ENCODE measurements at regions not wholly inside any gene's neighbourhood (a gene's known extent, or its start where the extent isn't known, plus 50 kb on each side); places are given as distances from the start of the nearest gene placed in this dataset.

- TF ChIP-seq RAD21 (IDR thresholded peaks at IDR 0.05) (no peak), YY1 (IDR thresholded peaks at IDR 0.05) (no peak), REST (IDR thresholded peaks at IDR 0.05) (no peak), CTCF (IDR thresholded peaks at IDR 0.05; ENCODE audit: low read depth, low read length, missing input control) (no peak), SP1 (IDR thresholded peaks at IDR 0.05) (no peak)
These were observed 540.9 kb downstream of the RNF144A start for GRCh38 chr2:7458066-7458465.
